IMR-90 (cell line): ENCODE measurements at regions not wholly inside any gene's neighbourhood (a gene's known extent, or its start where the extent isn't known, plus 50 kb on each side); places are given as distances from the start of the nearest gene placed in this dataset.

Experiments
- ATAC-seq: fragments of 200-7000 bp; cut with Tn5 transposase; 2 replicates; pipeline ENCODE4 v1.9.1; 2020; ENCODE audit warnings: low read depth, mild to moderate bottlenecking, moderate library complexity
- BruUV-seq: library from RNA; stranded (reverse); fragments of 400-500 nt; replicated peaks from 2 replicates; lab custom pipeline; 2021; lab: Mats Ljungman, UMichigan
- CTCF ChIA-PET: fragments of 300-600 bp; formaldehyde crosslinking; extraction: SDS; loops from one replicate; lab custom pipeline; 2021; ENCODE audit warnings: antibody characterized with exemption; lab: Yijun Ruan, JAX
- POLR2A ChIA-PET: fragments of 300-600 bp; sonication (Branson Sonifier 250); formaldehyde crosslinking; loops from one replicate; lab custom pipeline; 2022; ENCODE audit warnings: antibody characterized with exemption; ENCODE audit not compliant: unreplicated experiment; lab: Charles Lee
- DNase-seq: peaks from one replicate; pipeline ENCODE4 v3.0.0; 2013
- H2AFZ ChIP-seq: replicated peaks from 2 replicates; pipeline ENCODE3; 2013; ENCODE audit warnings: low read length, mild to moderate bottlenecking; ENCODE audit not compliant: poor library complexity
- H2AK5ac ChIP-seq: 2 replicates; pipeline ENCODE4 v1.6.1; 2013; ENCODE audit warnings: low read depth, low read length, inconsistent platforms
- H2AK9ac ChIP-seq: replicated peaks from 2 replicates; pipeline ENCODE3; 2013; ENCODE audit warnings: mild to moderate bottlenecking, low read depth, low read length, moderate library complexity; ENCODE audit not compliant: poor library complexity
- H2BK120ac ChIP-seq: 2 replicates; pipeline ENCODE4 v1.6.1; 2013; ENCODE audit warnings: low read depth, low read length, inconsistent platforms
- H2BK15ac ChIP-seq: 3 replicates; pipeline ENCODE4 v1.6.1; 2013; ENCODE audit warnings: low read depth, low read length, inconsistent platforms
- H2BK20ac ChIP-seq: 2 replicates; pipeline ENCODE4 v1.6.1; 2013; ENCODE audit warnings: low read depth, mild to moderate bottlenecking, inconsistent platforms, low read length, moderate library complexity
- H2BK5ac ChIP-seq: 2 replicates; pipeline ENCODE4 v1.6.1; 2013; ENCODE audit warnings: mild to moderate bottlenecking, low read depth, low read length, inconsistent platforms; ENCODE audit not compliant: poor library complexity, severe bottlenecking
- H3K14ac ChIP-seq: replicated peaks from 2 replicates; pipeline ENCODE4 v1.6.1; 2013; ENCODE audit warnings: low read depth, low read length, inconsistent platforms
- H3K18ac ChIP-seq: 2 replicates; pipeline ENCODE4 v1.6.1; 2013; ENCODE audit warnings: low read depth, low read length, control low read depth
- H3K23ac ChIP-seq: 2 replicates; pipeline ENCODE4 v1.6.1; 2013; ENCODE audit warnings: low read depth, low read length, inconsistent platforms
- H3K27ac ChIP-seq: 2 replicates; pipeline ENCODE4 v1.5.1; 2013; ENCODE audit warnings: mild to moderate bottlenecking, control low read depth, low read length; ENCODE audit not compliant: insufficient read depth
- H3K27me3 ChIP-seq: 2 replicates; pipeline ENCODE4 v1.6.1; 2013; ENCODE audit warnings: low read length; ENCODE audit not compliant: control insufficient read depth, insufficient read depth
- H3K36me3 ChIP-seq: 2 replicates; pipeline ENCODE4 v1.6.1; 2013; ENCODE audit warnings: low read length, mixed read lengths; ENCODE audit not compliant: control insufficient read depth, insufficient read depth
- H3K4ac ChIP-seq: 2 replicates; pipeline ENCODE4 v1.6.1; 2013; ENCODE audit warnings: low read depth, low read length, inconsistent platforms
- H3K4me1 ChIP-seq: 2 replicates; pipeline ENCODE4 v1.6.1; 2013; ENCODE audit warnings: low read length, mixed read lengths; ENCODE audit not compliant: control insufficient read depth, insufficient read depth
- H3K4me2 ChIP-seq: 2 replicates; pipeline ENCODE4 v1.6.1; 2013; ENCODE audit warnings: low read depth, mild to moderate bottlenecking, control low read depth, low read length, moderate library complexity
- H3K4me3 ChIP-seq: 2 replicates; pipeline ENCODE4 v1.5.1; 2013; ENCODE audit warnings: low read depth, mild to moderate bottlenecking, control low read depth, low read length, moderate library complexity; ENCODE audit not compliant: insufficient read depth
- H3K56ac ChIP-seq: 2 replicates; pipeline ENCODE4 v1.6.1; 2013; ENCODE audit warnings: low read length, inconsistent platforms; ENCODE audit not compliant: insufficient read depth; ENCODE audit errors: extremely low read depth
- H3K79me1 ChIP-seq, 2 experiments: 2 replicates each; pipeline ENCODE4 v1.6.1; 2013; ENCODE audit warnings: low read length in 2 of 2, inconsistent platforms in 1 of 2, low read depth in 1 of 2
- H3K9ac ChIP-seq: 2 replicates; pipeline ENCODE4 v1.6.1; 2013; ENCODE audit warnings: low read depth, low read length, control low read depth
- H3K9me1 ChIP-seq: 2 replicates; pipeline ENCODE4 v1.6.1; 2013; ENCODE audit warnings: low read length, inconsistent platforms; ENCODE audit not compliant: insufficient read depth
- H3K9me3 ChIP-seq: 2 replicates; pipeline ENCODE4 v1.6.1; 2013; ENCODE audit warnings: low read length; ENCODE audit not compliant: control insufficient read depth, insufficient read depth
- H4K20me1 ChIP-seq: 2 replicates; pipeline ENCODE4 v1.6.1; 2013; ENCODE audit warnings: low read length, inconsistent platforms; ENCODE audit not compliant: insufficient read depth
- H4K5ac ChIP-seq: 2 replicates; pipeline ENCODE4 v1.6.1; 2013; ENCODE audit warnings: mild to moderate bottlenecking, low read depth, low read length, control low read depth
- H4K8ac ChIP-seq, 2 experiments: 2 replicates each; pipeline ENCODE4 v1.6.1; 2013; ENCODE audit warnings: low read depth in 2 of 2, low read length in 2 of 2, control low read depth in 1 of 2, inconsistent platforms in 1 of 2
- H4K91ac ChIP-seq: 2 replicates; pipeline ENCODE4 v1.6.1; 2013; ENCODE audit warnings: low read depth, low read length, inconsistent platforms; ENCODE audit not compliant: insufficient read depth
- BHLHE40 ChIP-seq: fragments of 150-350 bp; IDR thresholded peaks from 2 replicates; pipeline ENCODE4 v1.6.1; 2016; ENCODE audit warnings: mild to moderate bottlenecking, low read depth, low read length
- CEBPB ChIP-seq: IDR thresholded peaks from 2 replicates; pipeline ENCODE4 v1.6.1; 2012; ENCODE audit warnings: low read depth, low read length, improper control_type of control experiment
- RCOR1 ChIP-seq: IDR thresholded peaks from 2 replicates; pipeline ENCODE4 v1.6.1; 2012; ENCODE audit warnings: mild to moderate bottlenecking, low read length, improper control_type of control experiment; ENCODE audit not compliant: insufficient replicate concordance
- RFX5 ChIP-seq: IDR thresholded peaks from 2 replicates; pipeline ENCODE4 v1.8.0; 2012; ENCODE audit warnings: low read depth, mild to moderate bottlenecking, low read length, moderate library complexity
- WGBS, 2 experiments: methylation state at CpG; one replicate each; pipeline versions ENCODE4 v1.1.5 to v1.1.7; 2013; ENCODE audit warnings: missing lambda C conversion rate in 2 of 2; ENCODE audit not compliant: insufficient read length in 1 of 2; ENCODE audit errors: extremely low coverage in 2 of 2; 5-methylcytosine and 5-hydroxymethylcytosine counted together
- dilution Hi-C: fragments of 300-500 bp; cut with HindIII; formaldehyde crosslinking; loops from one replicate; pipeline ENCODE4 v1.14.3; 2018; ENCODE audit warnings: low sequenced_read_pairs; ENCODE audit not compliant: unreplicated experiment
- in situ Hi-C: fragments of 300-500 bp; cut with MboI; formaldehyde crosslinking; loops from 3 replicates; pipeline ENCODE4 v1.14.3; 2019; ENCODE audit warnings: low sequenced_read_pairs, inconsistent platforms, mixed read lengths
- intact Hi-C: fragments of 100-400 bp; cut with micrococcal nuclease; formaldehyde crosslinking; loops from 2 replicates; pipeline ENCODE4 v1.10.0; 2022
- TF ChIP-seq, protein P1 (sequence below): fragments of 150-350 bp; IDR thresholded peaks from 2 replicates; pipeline ENCODE4 v1.6.1; 2017; ENCODE audit warnings: mild to moderate bottlenecking, antibody characterized with exemption, low read length, low read depth

- H2BK20ac ChIP-seq = no peak overlapping the region
- no peak overlapping the region for H3K56ac ChIP-seq
- no peak overlapping the region for H3K4me2 ChIP-seq
- no peak overlapping the region for H3K14ac ChIP-seq
- H3K4me3 ChIP-seq = no peak overlapping the region
- no CpG with 5 or more reads among the region's 9 CpGs for WGBS, 2 experiments
- H3K23ac ChIP-seq = no peak overlapping the region
- no peak overlapping the region for H2AK5ac ChIP-seq
- no peak for DNase-seq
- ChIA-PET CTCF (no interaction called here), POLR2A (no interaction called here)
- H2AK9ac ChIP-seq = no peak overlapping the region
- H3K4ac ChIP-seq = no peak overlapping the region
- no peak overlapping the region for H2BK15ac ChIP-seq
- no peak overlapping the region for H2BK120ac ChIP-seq
- BruUV-seq = no TSS peak
- no peak overlapping the region for H3K9ac ChIP-seq
- H3K9me3 ChIP-seq = no peaks in the 10 kb centered on the region
- H2AFZ ChIP-seq = no peak overlapping the region
- no peaks in the 10 kb centered on the region for H3K9me1 ChIP-seq
- ATAC-seq = no peak
- H4K5ac ChIP-seq = no peak overlapping the region
- H3K27ac ChIP-seq = no peak overlapping the region
- H4K20me1 ChIP-seq = no peaks in the 10 kb centered on the region
- no peaks in the 10 kb centered on the region; the same call in 1 of the 2 replicates for H3K27me3 ChIP-seq
- no peak overlapping the region for H3K18ac ChIP-seq
- no peaks in the 10 kb centered on the region for H3K79me1 ChIP-seq
- dilution Hi-C loops (no loop called here), intact Hi-C loops (no loop called here), in situ Hi-C loops (no loop called here)
- H3K4me1 ChIP-seq = no peaks in the 10 kb centered on the region
- TF ChIP-seq BHLHE40 (no peak), RCOR1 (no peak), RFX5 (no peak), CEBPB (no peak)
- TF ChIP-seq, protein P1, sequence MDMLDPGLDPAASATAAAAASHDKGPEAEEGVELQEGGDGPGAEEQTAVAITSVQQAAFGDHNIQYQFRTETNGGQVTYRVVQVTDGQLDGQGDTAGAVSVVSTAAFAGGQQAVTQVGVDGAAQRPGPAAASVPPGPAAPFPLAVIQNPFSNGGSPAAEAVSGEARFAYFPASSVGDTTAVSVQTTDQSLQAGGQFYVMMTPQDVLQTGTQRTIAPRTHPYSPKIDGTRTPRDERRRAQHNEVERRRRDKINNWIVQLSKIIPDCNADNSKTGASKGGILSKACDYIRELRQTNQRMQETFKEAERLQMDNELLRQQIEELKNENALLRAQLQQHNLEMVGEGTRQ = no peak
- H4K8ac ChIP-seq = no peak overlapping the region
- H4K91ac ChIP-seq = no peak overlapping the region
- H3K36me3 ChIP-seq = no peaks in the 10 kb centered on the region
- H2BK5ac ChIP-seq = no peak overlapping the region
Observed at GRCh38 chr19:29012457-29012856, 200.5 kb downstream of the UQCRFS1 start.
